SKM-1 (cell line): ENCODE measurements at regions not wholly inside any gene's neighbourhood (a gene's known extent, or its start where the extent isn't known, plus 50 kb on each side); places are given as distances from the start of the nearest gene placed in this dataset.
"Not testable (repeated sequence)": the region's sequence is repeated elsewhere in the genome, so short reads cannot be mapped to it uniquely, and the experiment has no call there.

Experiments
- DNase-seq: peaks from one replicate; lab custom pipeline; 2025; ENCODE audit not compliant: unreplicated experiment; lab: John Stamatoyannopoulos, UW

- no peak for DNase-seq
Measured at GRCh38 chr21:35159881-35160280, 110.8 kb upstream of the RUNX1 start.

GRCh38 chr21:35157374-35157773, 108.3 kb upstream of the RUNX1 start:
- not testable (repeated sequence) for DNase-seq

GRCh38 chr21:35156293-35157278, 107.5 kb upstream of the RUNX1 start:
- no peak for DNase-seq

GRCh38 chr21:35154788-35155187, 105.7 kb upstream of the RUNX1 start:
- DNase-seq, result no peak

GRCh38 chr21:35153671-35154070, 104.6 kb upstream of the RUNX1 start:
- no peak for DNase-seq

GRCh38 chr21:35150562-35151226, 101.6 kb upstream of the RUNX1 start:
- DNase-seq, result no peak

GRCh38 chr21:35149698-35150097, 100.6 kb upstream of the RUNX1 start:
- no peak for DNase-seq

GRCh38 chr21:35147439-35147838, 98.3 kb upstream of the RUNX1 start:
- no peak for DNase-seq

- no peak for DNase-seq
Measured at GRCh38 chr21:35145626-35146233, 96.6 kb upstream of the RUNX1 start.

GRCh38 chr21:35144978-35145377, 95.9 kb upstream of the RUNX1 start:
- DNase-seq, result no peak

GRCh38 chr21:35142036-35142815, 93.1 kb upstream of the RUNX1 start:
- no peak for DNase-seq

- no peak for DNase-seq
Measured at GRCh38 chr21:35139382-35139715, 90.2 kb upstream of the RUNX1 start.

GRCh38 chr21:35138665-35139381, 89.7 kb upstream of the RUNX1 start:
- DNase-seq, result no peak

- DNase-seq, result no peak
Measured at GRCh38 chr21:35136586-35137219, 87.6 kb upstream of the RUNX1 start.

GRCh38 chr21:35136106-35136505, 87.0 kb upstream of the RUNX1 start:
- no peak for DNase-seq

GRCh38 chr21:35135481-35135880, 86.4 kb upstream of the RUNX1 start:
- DNase-seq, result no peak

GRCh38 chr21:35134309-35134708, 85.2 kb upstream of the RUNX1 start:
- DNase-seq, result no peak

GRCh38 chr21:35128536-35128935, 79.4 kb upstream of the RUNX1 start:
- no peak for DNase-seq

- DNase-seq, result no peak
Measured at GRCh38 chr21:35127851-35128250, 78.7 kb upstream of the RUNX1 start.

- no peak for DNase-seq
Measured at GRCh38 chr21:35127026-35127425, 77.9 kb upstream of the RUNX1 start.
